ENCODE measurements at regions not wholly inside any gene's neighbourhood (a gene's known extent, or its start where the extent isn't known, plus 50 kb on each side); places are given as distances from the start of the nearest gene placed in this dataset.

- intact Hi-C loops (cut with micrococcal nuclease; ENCODE audit: unreplicated experiment) = no loop called here
- no peaks in the 10 kb centered on the region for H3K27me3 ChIP-seq (ENCODE audit: insufficient read depth, low read depth)
- ChIA-PET CTCF (no interaction called here), POLR2A (ENCODE audit: unreplicated experiment) (no interaction called here)
- H3K4me2 ChIP-seq = no peak overlapping the region
- no peaks in the 10 kb centered on the region for H3K36me3 ChIP-seq (ENCODE audit: low read depth)
- no peak overlapping the region for H3K27ac ChIP-seq
- no peak overlapping the region for H2AFZ ChIP-seq
- no peaks in the 10 kb centered on the region for H3F3A ChIP-seq (ENCODE audit: insufficient read depth, low read depth)
- H3K4me3 ChIP-seq = no peak overlapping the region
- H3K9me2 ChIP-seq (ENCODE audit: insufficient read depth) = no peaks in the 10 kb centered on the region
- TF ChIP-seq EZH2 (IDR thresholded peaks at IDR 0.05; ENCODE audit: low read depth) = no peak
- no peak for TF ChIP-seq CTCF (conservative IDR thresholded peaks at IDR 0.05)
- BruUV-seq (replicated peaks) = no TSS peak
- no peaks in the 10 kb centered on the region for H4K20me1 ChIP-seq (ENCODE audit: insufficient read depth)
- no peak for DNase-seq
- no peaks in the 10 kb centered on the region for H3K4me1 ChIP-seq (replicated peaks; ENCODE audit: insufficient read depth)
- no peaks in the 10 kb centered on the region for H3K9me3 ChIP-seq (ENCODE audit: insufficient read depth, low read depth)
- no peaks in the 10 kb centered on the region for H3K79me2 ChIP-seq (ENCODE audit: low read depth)
Measured at GRCh38 chr1:184161071-184161698, 109.7 kb downstream of the TSEN15 start.

GRCh38 chr1:184162281-184162680 is 110.8 kb downstream of the TSEN15 start:
- POLR2A ChIA-PET (ENCODE audit: unreplicated experiment) = no interaction called here

GRCh38 chr1:184163674-184164465 is 112.3 kb downstream of the TSEN15 start:
- ChIA-PET CTCF (no interaction called here), POLR2A (ENCODE audit: unreplicated experiment) (no interaction called here)
- Histone ChIP-seq H3K4me2 (no peak overlapping the region), H3K4me1 (replicated peaks; ENCODE audit: insufficient read depth) (no peaks in the 10 kb centered on the region), H3K27me3 (ENCODE audit: insufficient read depth, low read depth) (no peaks in the 10 kb centered on the region), H3K4me3 (no peak overlapping the region), H3F3A (ENCODE audit: insufficient read depth, low read depth) (no peaks in the 10 kb centered on the region), H3K9me3 (ENCODE audit: insufficient read depth, low read depth) (no peaks in the 10 kb centered on the region), H3K79me2 (ENCODE audit: low read depth) (no peaks in the 10 kb centered on the region), H4K20me1 (ENCODE audit: insufficient read depth) (no peaks in the 10 kb centered on the region), H3K27ac (no peak overlapping the region), H3K36me3 (ENCODE audit: low read depth) (no peaks in the 10 kb centered on the region), H2AFZ (no peak overlapping the region), H3K9me2 (ENCODE audit: insufficient read depth) (no peaks in the 10 kb centered on the region)
- TF ChIP-seq CTCF (conservative IDR thresholded peaks at IDR 0.05) = no peak
- TF ChIP-seq EZH2 (IDR thresholded peaks at IDR 0.05; ENCODE audit: low read depth) = no peak
- no TSS peak for BruUV-seq (replicated peaks)
- intact Hi-C loops (cut with micrococcal nuclease; ENCODE audit: unreplicated experiment) = no loop called here
- DNase-seq = no peak

More at GRCh38 chr1:184162281-184162680, 110.8 kb downstream of the TSEN15 start:
- no peaks in the 10 kb centered on the region for H3F3A ChIP-seq (ENCODE audit: insufficient read depth, low read depth)
- H3K79me2 ChIP-seq (ENCODE audit: low read depth) = no peaks in the 10 kb centered on the region
- no peak overlapping the region for H3K4me3 ChIP-seq
- DNase-seq = no peak
- H3K36me3 ChIP-seq (ENCODE audit: low read depth) = no peaks in the 10 kb centered on the region
- no peaks in the 10 kb centered on the region for H3K4me1 ChIP-seq (replicated peaks; ENCODE audit: insufficient read depth)
- intact Hi-C loops (cut with micrococcal nuclease; ENCODE audit: unreplicated experiment) = no loop called here
- no peaks in the 10 kb centered on the region for H3K9me2 ChIP-seq (ENCODE audit: insufficient read depth)
- TF ChIP-seq CTCF (conservative IDR thresholded peaks at IDR 0.05) (no peak), EZH2 (IDR thresholded peaks at IDR 0.05; ENCODE audit: low read depth) (no peak)
- H2AFZ ChIP-seq = no peak overlapping the region
- CTCF ChIA-PET = no interaction called here
- no peak overlapping the region for H3K4me2 ChIP-seq
- H3K9me3 ChIP-seq (ENCODE audit: insufficient read depth, low read depth) = no peaks in the 10 kb centered on the region
- no peaks in the 10 kb centered on the region for H3K27me3 ChIP-seq (ENCODE audit: insufficient read depth, low read depth)
- no TSS peak for BruUV-seq (replicated peaks)
- no peaks in the 10 kb centered on the region for H4K20me1 ChIP-seq (ENCODE audit: insufficient read depth)
- H3K27ac ChIP-seq = no peak overlapping the region
